ENCODE measurements at regions not wholly inside any gene's neighbourhood (a gene's known extent, or its start where the extent isn't known, plus 50 kb on each side); places are given as distances from the start of the nearest gene placed in this dataset.

GRCh38 chr7:118615-119391 is 73.6 kb upstream of the FAM20C start:
- DNase-seq: no peak
- BruUV-seq (replicated peaks): no TSS peak
- H3K4me3 ChIP-seq (ENCODE audit: low read depth, low read length): no peak overlapping the region
- Mint-ChIP-seq H3K27me3 (ENCODE audit: insufficient read depth, unreplicated experiment) (peaks cover 20% of the 10 kb centered on the region), H3K36me3 (ENCODE audit: insufficient read depth, unreplicated experiment) (no peaks in the 10 kb centered on the region), H3K4me3 (ENCODE audit: unreplicated experiment) (no peak overlapping the region), H3K27ac (ENCODE audit: unreplicated experiment) (no peak overlapping the region), H3K9me3 (ENCODE audit: unreplicated experiment) (peaks cover 13% of the 10 kb centered on the region), H3K4me1 (ENCODE audit: low read depth, unreplicated experiment) (no peaks in the 10 kb centered on the region)
- CTCF ChIA-PET: no interaction called here
- intact Hi-C loops (cut with micrococcal nuclease; ENCODE audit: unreplicated experiment): no loop called here
- H3K9me3 ChIP-seq: no peaks in the 10 kb centered on the region; the same call in 1 of the 2 replicates
- POLR2A ChIA-PET: no interaction called here
- no peaks in the 10 kb centered on the region for H3K4me1 ChIP-seq
- no peaks in the 10 kb centered on the region for H3K36me3 ChIP-seq (ENCODE audit: control insufficient read depth, insufficient read depth, low read length)
- no peaks in the 10 kb centered on the region for H3K27me3 ChIP-seq (replicated peaks; ENCODE audit: control insufficient read depth, insufficient read depth, low read length)
- no peak for TF ChIP-seq CTCF (IDR thresholded peaks at IDR 0.05; ENCODE audit: insufficient read depth in 1 of 2, low read depth in 1 of 2, low read length in 1 of 2, severe bottlenecking in 1 of 2, unreplicated experiment in 1 of 2)

- no peak overlapping the region for H3K4me3 ChIP-seq (ENCODE audit: low read depth, low read length)
- no peaks in the 10 kb centered on the region for H3K9me3 ChIP-seq
- no peaks in the 10 kb centered on the region for H3K4me1 ChIP-seq
- Mint-ChIP-seq H3K9me3 (ENCODE audit: unreplicated experiment) (peaks cover 5% of the 10 kb centered on the region), H3K27ac (ENCODE audit: unreplicated experiment) (no peak overlapping the region), H3K36me3 (ENCODE audit: insufficient read depth, unreplicated experiment) (no peaks in the 10 kb centered on the region), H3K27me3 (ENCODE audit: insufficient read depth, unreplicated experiment) (peaks cover 14% of the 10 kb centered on the region), H3K4me1 (ENCODE audit: low read depth, unreplicated experiment) (no peaks in the 10 kb centered on the region), H3K4me3 (ENCODE audit: unreplicated experiment) (no peak overlapping the region)
- no TSS peak for BruUV-seq (replicated peaks)
- TF ChIP-seq CTCF (IDR thresholded peaks at IDR 0.05; ENCODE audit: insufficient read depth in 1 of 2, low read depth in 1 of 2, low read length in 1 of 2, severe bottlenecking in 1 of 2, unreplicated experiment in 1 of 2): no peak
- ChIA-PET CTCF (interaction anchor here (1.4 kb wide), 1 partner anchor 56 kb away, joined by 3 read pairs; no protein-coding TSS in a partner anchor), POLR2A (interaction anchor here (0.7 kb wide), 1 partner anchor 30 kb away, joined by 3 read pairs; no protein-coding TSS in a partner anchor)
- H3K36me3 ChIP-seq (ENCODE audit: control insufficient read depth, insufficient read depth, low read length): no peaks in the 10 kb centered on the region
- DNase-seq: no peak
- H3K27me3 ChIP-seq (replicated peaks; ENCODE audit: control insufficient read depth, insufficient read depth, low read length): no peaks in the 10 kb centered on the region
- intact Hi-C loops (cut with micrococcal nuclease; ENCODE audit: unreplicated experiment): no loop called here
These were observed 72.8 kb upstream of the FAM20C start for GRCh38 chr7:119392-120163.

GRCh38 chr7:120164-120991 is 72.0 kb upstream of the FAM20C start:
- TF ChIP-seq CTCF (IDR thresholded peaks at IDR 0.05; ENCODE audit: insufficient read depth in 1 of 2, low read depth in 1 of 2, low read length in 1 of 2, severe bottlenecking in 1 of 2, unreplicated experiment in 1 of 2): no peak
- Histone ChIP-seq H3K4me3 (ENCODE audit: low read depth, low read length) (no peak overlapping the region), H3K9me3 (no peaks in the 10 kb centered on the region), H3K27me3 (replicated peaks; ENCODE audit: control insufficient read depth, insufficient read depth, low read length) (no peaks in the 10 kb centered on the region), H3K4me1 (no peaks in the 10 kb centered on the region), H3K36me3 (ENCODE audit: control insufficient read depth, insufficient read depth, low read length) (no peaks in the 10 kb centered on the region)
- H3K36me3 Mint-ChIP-seq (ENCODE audit: insufficient read depth, unreplicated experiment): no peaks in the 10 kb centered on the region
- H3K4me1 Mint-ChIP-seq (ENCODE audit: low read depth, unreplicated experiment): no peaks in the 10 kb centered on the region
- no TSS peak for BruUV-seq (replicated peaks)
- intact Hi-C loops (cut with micrococcal nuclease; ENCODE audit: unreplicated experiment): no loop called here
- no peak for DNase-seq
- H3K9me3 Mint-ChIP-seq (ENCODE audit: unreplicated experiment): no peaks in the 10 kb centered on the region
- ChIA-PET POLR2A (interaction anchor here (0.7 kb wide), 1 partner anchor 29 kb away, joined by 3 read pairs; no protein-coding TSS in a partner anchor), CTCF (interaction anchor here (1.4 kb wide), 1 partner anchor 57 kb away, joined by 3 read pairs; no protein-coding TSS in a partner anchor)
- no peak overlapping the region for H3K27ac Mint-ChIP-seq (ENCODE audit: unreplicated experiment)
- no peak overlapping the region for H3K4me3 Mint-ChIP-seq (ENCODE audit: unreplicated experiment)
- H3K27me3 Mint-ChIP-seq (ENCODE audit: insufficient read depth, unreplicated experiment): peaks cover 12% of the 10 kb centered on the region

Measured in Caco-2 (cell line).